ENCODE measurements at regions not wholly inside any gene's neighbourhood (a gene's known extent, or its start where the extent isn't known, plus 50 kb on each side); places are given as distances from the start of the nearest gene placed in this dataset.

DNA sequence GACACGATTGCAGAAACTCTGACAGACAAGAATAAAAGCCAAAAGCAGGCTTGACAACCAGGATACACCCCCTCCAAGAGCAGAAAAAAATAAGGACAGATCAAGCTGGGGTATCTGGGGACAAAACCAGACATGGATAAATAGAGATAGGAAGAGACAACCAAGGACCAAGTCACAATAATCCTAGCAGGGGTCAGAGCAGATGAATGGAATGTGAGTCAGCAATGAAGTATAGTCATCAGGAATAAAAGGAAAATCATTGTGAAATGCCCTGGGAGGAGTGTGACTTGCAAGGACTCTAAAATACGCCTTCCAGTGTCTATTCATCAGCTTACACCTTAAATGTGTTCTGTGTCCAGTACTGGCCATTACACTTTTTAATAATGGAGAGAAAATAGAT is 206.8 kb downstream of the CAAP1 start:
- H3K9me3 ChIP-seq (ENCODE audit: control extremely low read depth in 1 of 5, control insufficient read depth in 4 of 5, insufficient read depth in 2 of 5, low read depth in 1 of 5, low read length in 4 of 5) = no peaks in the 10 kb centered on the region
- H3K36me3 ChIP-seq (ENCODE audit: control insufficient read depth in 4 of 4, insufficient read depth in 4 of 4, low read length in 3 of 4) = no peaks in the 10 kb centered on the region
- no peak overlapping the region for H3K4me3 ChIP-seq (ENCODE audit: control insufficient read depth in 1 of 7, extremely low read depth in 1 of 7, insufficient read depth in 4 of 7, low read depth in 2 of 7, low read length in 6 of 7)
- DNase-seq = no peak
- POLR2A ChIA-PET = no interaction called here
- H3K27me3 ChIP-seq (replicated peaks in 2 of 5; ENCODE audit: control insufficient read depth in 4 of 5, insufficient read depth in 5 of 5, low read length in 4 of 5) = no peaks in the 10 kb centered on the region
- 100% methylated on average over 1 of the region's 2 CpGs for WGBS (ENCODE audit: insufficient coverage)
- CTCF ChIA-PET = no interaction called here
- H3K27ac ChIP-seq (ENCODE audit: insufficient read depth in 1 of 2, low read depth in 1 of 2, low read length in 2 of 2, poor library complexity in 1 of 2, severe bottlenecking in 2 of 2) = no peak overlapping the region
- H3K4me1 ChIP-seq (ENCODE audit: control extremely low read depth in 1 of 4, control insufficient read depth in 4 of 4, insufficient read depth in 4 of 4, low read length in 3 of 4) = peaks cover 0 to 21% (median 15%) of the 10 kb centered on the region in 4 experiments

DNA sequence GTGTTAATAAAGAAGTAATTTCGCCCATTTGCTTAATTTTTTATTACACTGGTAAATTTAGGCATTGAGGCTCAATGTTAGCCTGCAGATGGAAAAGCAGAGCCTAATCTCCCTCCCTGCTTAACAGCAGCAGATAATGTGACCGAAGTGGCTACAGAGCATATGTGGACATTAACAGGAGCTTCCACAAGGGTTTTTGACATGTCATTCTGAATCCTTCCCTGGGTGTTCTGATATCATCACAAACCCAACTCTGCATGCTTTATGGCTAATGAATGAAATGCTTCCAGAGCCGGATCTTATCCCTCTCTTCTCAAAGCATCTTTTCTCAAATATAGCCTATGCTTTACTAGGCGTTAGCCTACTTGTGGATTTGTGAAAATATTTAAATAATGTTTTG is 208.6 kb downstream of the CAAP1 start:
- no peaks in the 10 kb centered on the region for H3K9me3 ChIP-seq (ENCODE audit: control extremely low read depth in 1 of 5, control insufficient read depth in 4 of 5, insufficient read depth in 2 of 5, low read depth in 1 of 5, low read length in 4 of 5)
- POLR2A ChIA-PET = no interaction called here

DNA sequence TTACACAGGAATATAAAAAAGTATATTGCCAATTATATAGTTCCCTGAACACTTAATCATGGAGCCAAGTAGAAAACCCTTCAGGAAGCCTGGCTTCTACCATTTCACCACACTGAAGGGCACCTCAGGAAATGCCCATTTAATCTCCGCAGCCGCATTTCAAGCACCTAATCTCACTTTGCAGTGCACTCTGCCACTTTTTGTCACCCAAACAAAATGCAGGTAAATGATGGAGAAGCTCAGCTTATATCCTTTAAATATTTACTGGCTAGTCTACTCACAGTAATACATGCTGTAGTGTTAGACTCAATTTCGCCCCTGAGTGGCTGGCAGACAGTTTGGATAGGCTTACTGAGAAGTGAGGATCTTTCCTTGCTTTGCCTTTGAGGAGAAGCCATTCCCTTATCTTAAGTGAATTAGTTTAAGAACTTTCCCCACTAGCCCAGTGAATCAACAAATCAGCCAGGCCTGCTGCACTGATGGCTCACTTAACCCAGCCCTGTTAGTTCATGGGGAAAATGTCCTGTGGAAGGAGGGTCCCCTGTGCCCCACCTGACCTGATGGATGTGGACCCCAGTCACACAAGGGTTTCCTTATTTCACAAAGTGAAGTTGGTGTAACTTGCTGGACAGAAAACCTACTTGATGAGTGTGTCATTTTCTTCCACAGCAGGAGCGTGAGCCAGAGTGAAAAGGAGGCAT is 209.7 kb downstream of the CAAP1 start:
- H3K4me1 ChIP-seq (ENCODE audit: control extremely low read depth in 1 of 4, control insufficient read depth in 4 of 4, insufficient read depth in 4 of 4, low read length in 3 of 4) = peaks cover 0 to 20% (median 10%) of the 10 kb centered on the region in 4 experiments
- no peak overlapping the region for H3K27ac ChIP-seq (ENCODE audit: insufficient read depth in 1 of 2, low read depth in 1 of 2, low read length in 2 of 2, poor library complexity in 1 of 2, severe bottlenecking in 2 of 2)
- H3K27me3 ChIP-seq (replicated peaks in 2 of 5; ENCODE audit: control insufficient read depth in 4 of 5, insufficient read depth in 5 of 5, low read length in 4 of 5) = peaks cover 0 to 5% (median 0%) of the 10 kb centered on the region in 5 experiments
- ChIA-PET CTCF (no interaction called here), POLR2A (no interaction called here)
- 33% methylated on average over 3 of the region's 4 CpGs for WGBS (ENCODE audit: insufficient coverage)
- peak in 2 of 3 donors; percentile 29 to 40 for DNase-seq
- H3K36me3 ChIP-seq (ENCODE audit: control insufficient read depth in 4 of 4, insufficient read depth in 4 of 4, low read length in 3 of 4) = no peaks in the 10 kb centered on the region
- H3K9me3 ChIP-seq (ENCODE audit: control extremely low read depth in 1 of 5, control insufficient read depth in 4 of 5, insufficient read depth in 2 of 5, low read depth in 1 of 5, low read length in 4 of 5) = no peaks in the 10 kb centered on the region
- no peak overlapping the region for H3K4me3 ChIP-seq (ENCODE audit: control insufficient read depth in 1 of 7, extremely low read depth in 1 of 7, insufficient read depth in 4 of 7, low read depth in 2 of 7, low read length in 6 of 7)

More for the DNA sequence above, 208.6 kb downstream of the CAAP1 start:
- H3K36me3 ChIP-seq (ENCODE audit: control insufficient read depth in 4 of 4, insufficient read depth in 4 of 4, low read length in 3 of 4) = no peaks in the 10 kb centered on the region
- no peak for DNase-seq
- 100% methylated on average over 1 of the region's 4 CpGs for WGBS (ENCODE audit: insufficient coverage)
- H3K4me3 ChIP-seq (ENCODE audit: control insufficient read depth in 1 of 7, extremely low read depth in 1 of 7, insufficient read depth in 4 of 7, low read depth in 2 of 7, low read length in 6 of 7) = no peak overlapping the region
- no peak overlapping the region for H3K27ac ChIP-seq (ENCODE audit: insufficient read depth in 1 of 2, low read depth in 1 of 2, low read length in 2 of 2, poor library complexity in 1 of 2, severe bottlenecking in 2 of 2)
- peaks cover 0 to 21% (median 15%) of the 10 kb centered on the region in 4 experiments for H3K4me1 ChIP-seq (ENCODE audit: control extremely low read depth in 1 of 4, control insufficient read depth in 4 of 4, insufficient read depth in 4 of 4, low read length in 3 of 4)
- CTCF ChIA-PET = no interaction called here
- peaks cover 0 to 2% (median 0%) of the 10 kb centered on the region in 5 experiments for H3K27me3 ChIP-seq (replicated peaks in 2 of 5; ENCODE audit: control insufficient read depth in 4 of 5, insufficient read depth in 5 of 5, low read length in 4 of 5)

DNA sequence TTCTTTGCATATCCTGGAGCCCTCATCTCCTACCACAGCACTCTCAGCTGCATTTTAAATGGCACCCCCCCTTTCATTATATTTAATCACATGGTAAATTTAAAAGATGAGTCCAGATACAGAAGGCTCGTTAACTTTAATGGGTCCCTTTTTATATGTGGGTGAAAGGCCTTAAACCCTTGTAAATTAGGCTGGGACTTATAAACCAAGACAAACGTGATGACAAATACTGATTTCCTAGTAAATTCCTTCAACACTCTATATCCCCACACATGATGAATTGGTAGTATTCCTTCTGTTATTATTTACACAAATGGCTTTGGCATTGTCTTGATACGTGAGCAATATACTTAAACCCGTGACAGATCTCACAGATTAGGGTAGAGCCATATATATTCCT is 210.6 kb downstream of the CAAP1 start:
- Histone ChIP-seq H3K4me1 (ENCODE audit: control extremely low read depth in 1 of 4, control insufficient read depth in 4 of 4, insufficient read depth in 4 of 4, low read length in 3 of 4) (peaks cover 0 to 11% (median 3%) of the 10 kb centered on the region in 4 experiments), H3K36me3 (ENCODE audit: control insufficient read depth in 4 of 4, insufficient read depth in 4 of 4, low read length in 3 of 4) (no peaks in the 10 kb centered on the region), H3K27me3 (replicated peaks in 2 of 5; ENCODE audit: control insufficient read depth in 4 of 5, insufficient read depth in 5 of 5, low read length in 4 of 5) (peaks cover 0 to 5% (median 0%) of the 10 kb centered on the region in 5 experiments), H3K27ac (ENCODE audit: insufficient read depth in 1 of 2, low read depth in 1 of 2, low read length in 2 of 2, poor library complexity in 1 of 2, severe bottlenecking in 2 of 2) (no peak overlapping the region), H3K9me3 (ENCODE audit: control extremely low read depth in 1 of 5, control insufficient read depth in 4 of 5, insufficient read depth in 2 of 5, low read depth in 1 of 5, low read length in 4 of 5) (no peaks in the 10 kb centered on the region), H3K4me3 (ENCODE audit: control insufficient read depth in 1 of 7, extremely low read depth in 1 of 7, insufficient read depth in 4 of 7, low read depth in 2 of 7, low read length in 6 of 7) (no peak overlapping the region)
- DNase-seq = no peak
- ChIA-PET POLR2A (no interaction called here), CTCF (no interaction called here)
- no CpG with 5 or more reads among the region's 4 CpGs for whole genome bisulfite sequencing (ENCODE audit: insufficient coverage)

DNA sequence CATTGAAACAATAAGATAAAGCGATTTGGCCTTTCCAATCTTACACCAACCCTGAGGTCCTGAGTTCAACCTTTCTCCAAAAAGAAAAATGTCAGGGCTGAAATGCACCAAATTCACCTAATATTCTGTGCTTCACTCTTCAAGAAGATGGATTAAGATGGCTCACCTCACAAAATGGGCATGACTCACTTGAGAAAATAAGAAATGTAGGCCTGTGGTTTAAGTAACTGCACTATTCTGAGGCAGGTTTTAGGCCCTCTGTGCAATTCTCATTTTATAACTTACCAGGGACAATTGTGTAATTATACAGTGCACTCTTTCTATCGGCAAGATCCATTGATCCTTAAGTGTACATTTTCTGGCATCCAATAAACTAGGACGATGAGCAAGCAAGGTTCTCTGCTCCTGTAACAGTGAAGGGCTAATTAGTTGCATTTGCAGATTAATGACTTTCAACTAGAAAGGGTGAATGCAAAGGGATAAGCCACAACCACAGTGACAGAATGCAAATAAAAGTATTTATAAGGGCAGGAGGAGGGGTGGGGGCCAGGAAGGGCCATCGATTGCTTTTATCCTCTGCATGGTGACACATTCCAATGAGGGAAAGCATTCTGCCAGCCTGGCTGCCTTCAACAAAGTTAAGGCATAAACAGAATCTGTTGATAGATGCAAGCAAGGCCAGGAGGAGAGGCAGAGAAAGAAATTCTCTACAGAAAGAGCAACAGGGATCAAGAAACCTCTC is 214.5 kb downstream of the CAAP1 start:
- CTCF ChIA-PET = no interaction called here
- no peak for DNase-seq
- H3K4me3 ChIP-seq (ENCODE audit: control insufficient read depth in 1 of 7, extremely low read depth in 1 of 7, insufficient read depth in 4 of 7, low read depth in 2 of 7, low read length in 6 of 7) = no peak overlapping the region
- H3K9me3 ChIP-seq (ENCODE audit: control extremely low read depth in 1 of 5, control insufficient read depth in 4 of 5, insufficient read depth in 2 of 5, low read depth in 1 of 5, low read length in 4 of 5) = no peaks in the 10 kb centered on the region
- POLR2A ChIA-PET = no interaction called here
- peaks cover 0 to 5% (median 0%) of the 10 kb centered on the region in 5 experiments for H3K27me3 ChIP-seq (replicated peaks in 2 of 5; ENCODE audit: control insufficient read depth in 4 of 5, insufficient read depth in 5 of 5, low read length in 4 of 5)
- H3K27ac ChIP-seq (ENCODE audit: insufficient read depth in 1 of 2, low read depth in 1 of 2, low read length in 2 of 2, poor library complexity in 1 of 2, severe bottlenecking in 2 of 2) = no peak overlapping the region
- H3K36me3 ChIP-seq (ENCODE audit: control insufficient read depth in 4 of 4, insufficient read depth in 4 of 4, low read length in 3 of 4) = no peaks in the 10 kb centered on the region
- peaks cover 0 to 8% (median 3%) of the 10 kb centered on the region in 4 experiments for H3K4me1 ChIP-seq (ENCODE audit: control extremely low read depth in 1 of 4, control insufficient read depth in 4 of 4, insufficient read depth in 4 of 4, low read length in 3 of 4)
- WGBS (ENCODE audit: insufficient coverage) = 75% methylated on average over 1 of the region's 4 CpGs

DNA sequence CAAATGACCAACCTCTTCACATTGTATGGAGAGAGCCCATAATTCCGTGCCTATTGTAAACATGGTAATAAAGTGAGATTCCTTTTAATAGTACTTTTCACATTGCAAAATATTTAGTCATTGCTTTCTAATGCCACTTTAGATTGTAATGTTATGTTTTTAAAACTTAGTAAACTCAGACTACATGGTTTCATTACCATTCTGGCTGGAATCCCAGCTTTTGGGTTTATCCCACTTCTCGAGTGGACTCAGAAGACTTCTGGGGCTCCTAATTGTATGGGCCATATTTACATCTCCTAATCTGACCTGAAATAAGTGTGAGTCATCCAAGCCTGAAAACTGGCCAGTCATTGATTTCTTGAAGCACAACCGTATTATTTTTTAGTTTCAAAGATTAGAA is 217.6 kb downstream of the CAAP1 start:
- DNase-seq = no peak
- 100% methylated on average over 2 of the region's 3 CpGs for WGBS (ENCODE audit: insufficient coverage)
- H3K27ac ChIP-seq (ENCODE audit: insufficient read depth in 1 of 2, low read depth in 1 of 2, low read length in 2 of 2, poor library complexity in 1 of 2, severe bottlenecking in 2 of 2) = no peak overlapping the region
- CTCF ChIA-PET = no interaction called here
- POLR2A ChIA-PET = no interaction called here
- no peaks in the 10 kb centered on the region for H3K9me3 ChIP-seq (ENCODE audit: control extremely low read depth in 1 of 5, control insufficient read depth in 4 of 5, insufficient read depth in 2 of 5, low read depth in 1 of 5, low read length in 4 of 5)
- no peaks in the 10 kb centered on the region for H3K36me3 ChIP-seq (ENCODE audit: control insufficient read depth in 4 of 4, insufficient read depth in 4 of 4, low read length in 3 of 4)
- peaks cover 0 to 2% (median 0%) of the 10 kb centered on the region in 4 experiments for H3K4me1 ChIP-seq (ENCODE audit: control extremely low read depth in 1 of 4, control insufficient read depth in 4 of 4, insufficient read depth in 4 of 4, low read length in 3 of 4)
- peaks cover 0 to 4% (median 0%) of the 10 kb centered on the region in 5 experiments for H3K27me3 ChIP-seq (replicated peaks in 2 of 5; ENCODE audit: control insufficient read depth in 4 of 5, insufficient read depth in 5 of 5, low read length in 4 of 5)
- H3K4me3 ChIP-seq (ENCODE audit: control insufficient read depth in 1 of 7, extremely low read depth in 1 of 7, insufficient read depth in 4 of 7, low read depth in 2 of 7, low read length in 6 of 7) = no peak overlapping the region

DNA sequence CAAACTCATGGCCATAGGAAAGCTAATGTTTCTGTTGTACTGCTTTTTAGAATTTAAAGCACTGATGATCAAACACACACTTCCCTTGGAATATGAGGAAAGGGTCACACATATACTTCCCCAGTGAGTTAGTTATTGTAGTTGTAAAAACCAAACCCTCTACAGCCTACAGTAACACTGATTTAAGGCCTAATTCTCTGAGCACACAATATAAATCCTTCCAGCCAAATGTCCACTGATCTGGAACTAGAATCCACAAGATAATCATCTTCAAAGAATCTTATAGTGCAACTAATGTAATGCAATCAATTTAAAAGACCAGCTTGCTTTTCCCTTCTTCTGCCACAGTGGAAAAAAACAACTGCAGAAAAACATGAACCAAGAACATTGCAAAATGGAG is 219.3 kb downstream of the CAAP1 start:
- CTCF ChIA-PET = no interaction called here

More for the DNA sequence above, 219.3 kb downstream of the CAAP1 start:
- no peaks in the 10 kb centered on the region for H3K36me3 ChIP-seq (ENCODE audit: control insufficient read depth in 4 of 4, insufficient read depth in 4 of 4, low read length in 3 of 4)
- H3K9me3 ChIP-seq (ENCODE audit: control extremely low read depth in 1 of 5, control insufficient read depth in 4 of 5, insufficient read depth in 2 of 5, low read depth in 1 of 5, low read length in 4 of 5) = no peaks in the 10 kb centered on the region
- H3K27ac ChIP-seq (ENCODE audit: insufficient read depth in 1 of 2, low read depth in 1 of 2, low read length in 2 of 2, poor library complexity in 1 of 2, severe bottlenecking in 2 of 2) = no peak overlapping the region
- POLR2A ChIA-PET = no interaction called here
- H3K27me3 ChIP-seq (replicated peaks in 2 of 5; ENCODE audit: control insufficient read depth in 4 of 5, insufficient read depth in 5 of 5, low read length in 4 of 5) = peaks cover 0 to 3% (median 0%) of the 10 kb centered on the region in 5 experiments
- no peak for DNase-seq
- peaks cover 0 to 9% (median 2%) of the 10 kb centered on the region in 4 experiments for H3K4me1 ChIP-seq (ENCODE audit: control extremely low read depth in 1 of 4, control insufficient read depth in 4 of 4, insufficient read depth in 4 of 4, low read length in 3 of 4)
- no peak overlapping the region for H3K4me3 ChIP-seq (ENCODE audit: control insufficient read depth in 1 of 7, extremely low read depth in 1 of 7, insufficient read depth in 4 of 7, low read depth in 2 of 7, low read length in 6 of 7)

All from common myeloid progenitor, CD34-positive (primary cell).